Activated CD8-positive, alpha-beta memory T cell treated with anti-CD3 and anti-CD28 coated beads, Interleukin-2, amount 10 ng/mL, durations not matched to agents 7 days and 5 days (primary cell): ENCODE measurements at regions not wholly inside any gene's neighbourhood (a gene's known extent, or its start where the extent isn't known, plus 50 kb on each side); places are given as distances from the start of the nearest gene placed in this dataset.
"Not testable (repeated sequence)": the region's sequence is repeated elsewhere in the genome, so short reads cannot be mapped to it uniquely, and the experiment has no call there.

Experiments used
- ATAC-seq: fragments of 150-1000 bp; cut with Tn5 transposase; one replicate; pipeline ENCODE4 v1.10.0; 2021; ENCODE audit warnings: moderate library complexity
- CTCF ChIA-PET: fragments of 350-600 bp; sonication (Branson Sonifier 250); formaldehyde crosslinking; loops from one replicate; lab custom pipeline; 2021; ENCODE audit warnings: antibody characterized with exemption; lab: Charles Lee
- DNase-seq: peaks from one replicate; pipeline ENCODE4 v3.0.0-alpha.2; 2020
- H3K27ac Mint-ChIP-seq: one replicate; pipeline ENCODE4 v1.8.0; 2021; ENCODE audit warnings: mild to moderate bottlenecking, mixed read lengths
- H3K27me3 Mint-ChIP-seq: one replicate; pipeline ENCODE4 v1.8.0; 2021; ENCODE audit warnings: mixed read lengths
- H3K36me3 Mint-ChIP-seq: one replicate; pipeline ENCODE4 v1.8.0; 2021; ENCODE audit warnings: mild to moderate bottlenecking, mixed read lengths
- H3K4me1 Mint-ChIP-seq: one replicate; pipeline ENCODE4 v1.8.0; 2021; ENCODE audit warnings: mixed read lengths
- H3K4me3 Mint-ChIP-seq: one replicate; pipeline ENCODE4 v1.8.0; 2021; ENCODE audit warnings: mild to moderate bottlenecking, moderate library complexity, mixed read lengths
- H3K9me3 Mint-ChIP-seq: one replicate; pipeline ENCODE4 v1.8.0; 2022; ENCODE audit warnings: low read depth, mixed read lengths

GRCh38 chr1:234838820-234839219, 228.8 kb upstream of the IRF2BP2 start:
- H3K9me3 Mint-ChIP-seq = no peaks in the 10 kb centered on the region
- H3K27me3 Mint-ChIP-seq = no peaks in the 10 kb centered on the region
- H3K4me1 Mint-ChIP-seq = peaks cover 48% of the 10 kb centered on the region
- no peak overlapping the region for H3K27ac Mint-ChIP-seq
- no peak overlapping the region for H3K4me3 Mint-ChIP-seq
- CTCF ChIA-PET = no interaction called here
- DNase-seq (no peak), ATAC-seq (no peak)
- no peaks in the 10 kb centered on the region for H3K36me3 Mint-ChIP-seq

GRCh38 chr1:234838182-234838581, 228.2 kb upstream of the IRF2BP2 start:
- Mint-ChIP-seq H3K27me3 (no peaks in the 10 kb centered on the region), H3K27ac (no peak overlapping the region), H3K36me3 (no peaks in the 10 kb centered on the region), H3K4me1 (peaks cover 43% of the 10 kb centered on the region), H3K9me3 (no peaks in the 10 kb centered on the region), H3K4me3 (no peak overlapping the region)
- ATAC-seq = no peak
- no peak for DNase-seq
- CTCF ChIA-PET = no interaction called here

- CTCF ChIA-PET = no interaction called here
- Mint-ChIP-seq H3K27ac (no peak overlapping the region), H3K36me3 (no peaks in the 10 kb centered on the region), H3K9me3 (peaks cover 2% of the 10 kb centered on the region), H3K4me3 (no peak overlapping the region), H3K27me3 (no peaks in the 10 kb centered on the region), H3K4me1 (peaks cover 38% of the 10 kb centered on the region)
- ATAC-seq (no peak), DNase-seq (no peak)
Observed at GRCh38 chr1:234837713-234838112, 227.7 kb upstream of the IRF2BP2 start.

DNA sequence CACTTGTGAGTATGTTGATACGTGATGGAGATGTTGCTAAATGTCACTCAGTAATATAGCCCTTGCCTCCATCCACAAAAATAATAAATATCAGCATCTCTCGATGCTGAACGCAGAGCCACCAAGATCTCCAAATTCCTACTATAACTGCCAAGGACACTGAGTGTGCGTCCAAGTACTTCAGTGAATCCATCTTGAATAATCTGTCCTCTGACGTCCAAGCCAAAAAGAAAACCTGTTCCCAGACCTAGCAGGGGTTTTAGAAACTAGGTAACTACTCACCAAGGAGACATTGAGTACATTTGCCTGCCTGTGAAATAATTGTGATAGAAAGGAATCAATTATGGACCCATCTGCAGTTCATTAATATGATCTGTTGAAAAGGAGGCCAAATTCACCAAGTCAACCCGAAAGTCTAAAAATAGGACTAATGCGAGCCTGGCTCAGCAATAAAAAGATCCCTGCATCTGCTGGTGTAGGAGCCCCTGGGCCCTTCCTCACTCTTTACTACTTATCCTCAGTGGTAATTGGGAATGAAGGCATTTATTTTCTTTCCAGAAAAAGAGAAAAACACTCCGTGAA, 226.9 kb upstream of the IRF2BP2 start:
- ATAC-seq (no peak), DNase-seq (no peak)
- H3K9me3 Mint-ChIP-seq = peaks cover 2% of the 10 kb centered on the region
- no peak overlapping the region for H3K4me3 Mint-ChIP-seq
- peaks cover 2% of the 10 kb centered on the region for H3K27me3 Mint-ChIP-seq
- CTCF ChIA-PET = no interaction called here
- H3K4me1 Mint-ChIP-seq = peaks cover 31% of the 10 kb centered on the region
- H3K27ac Mint-ChIP-seq = no peak overlapping the region
- H3K36me3 Mint-ChIP-seq = no peaks in the 10 kb centered on the region

DNA sequence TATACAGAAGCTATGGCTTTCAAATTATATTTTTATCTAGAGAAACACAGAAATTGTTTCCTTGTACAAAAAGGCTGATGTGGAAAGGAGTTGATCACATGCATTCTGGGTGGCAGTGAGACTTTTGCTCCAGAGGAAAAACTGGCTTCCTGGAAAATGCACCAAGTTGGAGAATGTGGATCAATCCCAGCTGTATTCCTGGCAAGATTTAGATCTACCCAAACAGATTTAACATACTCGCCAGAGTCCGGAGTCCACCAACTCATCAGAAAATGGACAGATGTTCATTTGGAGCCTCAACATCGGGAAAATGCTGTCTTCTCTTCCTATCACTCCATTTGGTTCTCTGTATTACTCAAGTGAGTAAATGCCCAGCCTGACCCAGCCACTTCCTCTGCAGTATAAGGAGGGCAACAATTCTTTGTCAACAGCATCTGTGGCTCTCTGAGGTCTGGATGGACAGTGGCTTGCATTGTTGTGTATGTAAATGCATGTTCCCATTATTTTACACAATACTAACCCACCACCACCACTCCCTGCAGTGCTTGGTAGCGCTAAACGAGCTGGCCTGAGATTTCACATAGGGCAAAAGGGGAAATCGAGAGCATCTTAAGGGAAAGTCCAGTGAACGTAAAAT, 226.2 kb upstream of the IRF2BP2 start:
- H3K27me3 Mint-ChIP-seq = peaks cover 2% of the 10 kb centered on the region
- DNase-seq = no peak

GRCh38 chr1:234835239-234835638, 225.3 kb upstream of the IRF2BP2 start:
- Mint-ChIP-seq H3K27me3 (peaks cover 2% of the 10 kb centered on the region), H3K27ac (no peak overlapping the region), H3K36me3 (no peaks in the 10 kb centered on the region), H3K4me1 (peaks cover 14% of the 10 kb centered on the region), H3K9me3 (peaks cover 2% of the 10 kb centered on the region), H3K4me3 (no peak overlapping the region)
- no peak for DNase-seq
- ATAC-seq = no peak
- CTCF ChIA-PET = interaction anchor here (2.5 kb wide), 1 partner anchor 8 kb away, joined by 6 read pairs; no protein-coding TSS in a partner anchor

More for the DNA sequence above, 226.2 kb upstream of the IRF2BP2 start:
- H3K27ac Mint-ChIP-seq = no peak overlapping the region
- CTCF ChIA-PET = no interaction called here
- no peak overlapping the region for H3K4me3 Mint-ChIP-seq
- no peak for ATAC-seq
- H3K36me3 Mint-ChIP-seq = no peaks in the 10 kb centered on the region
- H3K4me1 Mint-ChIP-seq = peaks cover 24% of the 10 kb centered on the region
- peaks cover 2% of the 10 kb centered on the region for H3K9me3 Mint-ChIP-seq

GRCh38 chr1:234833646-234834045, 223.7 kb upstream of the IRF2BP2 start:
- CTCF ChIA-PET = interaction anchor here (2.5 kb wide), 1 partner anchor 10 kb away, joined by 6 read pairs; no protein-coding TSS in a partner anchor
- Mint-ChIP-seq H3K9me3 (peaks cover 2% of the 10 kb centered on the region), H3K4me1 (peaks cover 9% of the 10 kb centered on the region), H3K36me3 (no peaks in the 10 kb centered on the region), H3K4me3 (no peak overlapping the region), H3K27ac (no peak overlapping the region), H3K27me3 (peaks cover 2% of the 10 kb centered on the region)
- ATAC-seq = no peak
- no peak for DNase-seq

- H3K27ac Mint-ChIP-seq = no peak overlapping the region
- H3K9me3 Mint-ChIP-seq = peaks cover 2% of the 10 kb centered on the region
- H3K36me3 Mint-ChIP-seq = no peaks in the 10 kb centered on the region
- DNase-seq (no peak), ATAC-seq (no peak)
- peaks cover 6% of the 10 kb centered on the region for H3K4me1 Mint-ChIP-seq
- CTCF ChIA-PET = interaction anchor here (2.5 kb wide), 1 partner anchor 10 kb away, joined by 6 read pairs; no protein-coding TSS in a partner anchor
- H3K4me3 Mint-ChIP-seq = no peak overlapping the region
- H3K27me3 Mint-ChIP-seq = peaks cover 2% of the 10 kb centered on the region
Observed at GRCh38 chr1:234833118-234833517, 223.1 kb upstream of the IRF2BP2 start.

GRCh38 chr1:234827656-234828055, 217.7 kb upstream of the IRF2BP2 start:
- Mint-ChIP-seq H3K4me3 (no peak overlapping the region), H3K9me3 (no peaks in the 10 kb centered on the region), H3K27ac (no peak overlapping the region), H3K27me3 (peaks cover 10% of the 10 kb centered on the region), H3K4me1 (no peaks in the 10 kb centered on the region), H3K36me3 (no peaks in the 10 kb centered on the region)
- no peak for ATAC-seq
- CTCF ChIA-PET = interaction anchor here (0.7 kb wide), 1 partner anchor 151 kb away, joined by 4 read pairs; no protein-coding TSS in a partner anchor
- DNase-seq = no peak

- Mint-ChIP-seq H3K4me3 (no peak overlapping the region), H3K27ac (no peak overlapping the region), H3K4me1 (no peaks in the 10 kb centered on the region), H3K9me3 (no peaks in the 10 kb centered on the region), H3K27me3 (peaks cover 10% of the 10 kb centered on the region), H3K36me3 (no peaks in the 10 kb centered on the region)
- CTCF ChIA-PET = no interaction called here
- DNase-seq (no peak), ATAC-seq (no peak)
Observed at GRCh38 chr1:234827181-234827580, 217.2 kb upstream of the IRF2BP2 start.

GRCh38 chr1:234826352-234826751, 216.4 kb upstream of the IRF2BP2 start:
- Mint-ChIP-seq H3K4me3 (no peak overlapping the region), H3K36me3 (no peaks in the 10 kb centered on the region), H3K4me1 (no peaks in the 10 kb centered on the region), H3K9me3 (no peaks in the 10 kb centered on the region), H3K27me3 (peaks cover 10% of the 10 kb centered on the region), H3K27ac (no peak overlapping the region)
- CTCF ChIA-PET = interaction anchor here (0.7 kb wide), 1 partner anchor 566 kb away, joined by 3 read pairs; no protein-coding TSS in a partner anchor
- DNase-seq = no peak
- ATAC-seq = no peak

- H3K36me3 Mint-ChIP-seq = no peaks in the 10 kb centered on the region
- peaks cover 10% of the 10 kb centered on the region for H3K27me3 Mint-ChIP-seq
- no peaks in the 10 kb centered on the region for H3K9me3 Mint-ChIP-seq
- H3K4me1 Mint-ChIP-seq = no peaks in the 10 kb centered on the region
- DNase-seq (no peak), ATAC-seq (no peak)
- no peak overlapping the region for H3K4me3 Mint-ChIP-seq
- CTCF ChIA-PET = interaction anchor here (0.7 kb wide), 1 partner anchor 565 kb away, joined by 3 read pairs; no protein-coding TSS in a partner anchor
- no peak overlapping the region for H3K27ac Mint-ChIP-seq
Observed at GRCh38 chr1:234825498-234826165, 215.7 kb upstream of the IRF2BP2 start.

DNA sequence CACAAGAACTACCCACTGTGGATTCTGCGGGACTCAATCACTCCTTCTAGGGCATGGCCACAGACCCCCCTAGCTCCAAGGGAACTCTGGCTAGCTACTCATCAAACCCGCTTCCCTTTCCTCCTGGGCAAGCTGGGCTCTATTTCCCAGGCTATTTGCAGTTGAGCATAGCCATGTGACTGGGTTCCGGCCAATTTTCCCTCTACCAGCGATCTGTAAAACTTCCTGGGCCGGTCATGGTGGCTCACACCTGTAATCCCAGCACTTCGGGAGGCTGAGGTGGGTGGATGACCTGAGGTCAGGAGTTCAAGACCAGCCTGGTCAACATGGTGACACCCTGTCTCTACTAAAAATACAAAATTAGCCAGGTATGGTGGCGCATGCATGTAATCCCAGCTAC, 214.9 kb upstream of the IRF2BP2 start:
- H3K27ac Mint-ChIP-seq, DNase-seq, ATAC-seq, H3K36me3 Mint-ChIP-seq, H3K4me3 Mint-ChIP-seq, H3K4me1 Mint-ChIP-seq, H3K9me3 Mint-ChIP-seq: not testable (repeated sequence)
- H3K27me3 Mint-ChIP-seq = peaks cover 10% of the 10 kb centered on the region
- CTCF ChIA-PET = interaction anchor here (0.6 to 0.7 kb wide), 2 partner anchors 1119 to 1417 kb away, joined by 3 read pairs; no protein-coding TSS in a partner anchor
